ENCODE measurements at regions not wholly inside any gene's neighbourhood (a gene's known extent, or its start where the extent isn't known, plus 50 kb on each side); places are given as distances from the start of the nearest gene placed in this dataset.

DNA sequence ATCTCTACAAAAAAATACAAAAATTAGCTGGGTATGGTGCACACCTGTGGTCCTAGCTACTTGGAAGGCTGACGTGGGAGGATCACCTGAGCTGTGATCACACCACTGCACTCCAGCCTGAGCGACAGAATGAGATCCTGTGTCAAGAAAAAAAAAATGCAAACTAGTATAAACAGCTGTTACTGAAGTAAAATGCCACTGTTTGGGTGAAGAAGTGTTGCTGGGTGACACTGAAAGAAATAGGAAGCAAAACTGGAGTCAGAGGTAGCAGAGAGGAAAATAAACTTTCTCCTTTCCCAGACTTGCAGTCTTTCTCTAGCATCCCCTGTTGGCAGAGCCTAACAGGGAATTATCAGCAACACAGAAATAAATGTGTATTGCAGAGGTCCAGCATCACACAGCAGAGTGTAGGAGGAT lies 241.2 kb upstream of the PREP start:
- TF ChIP-seq, protein P1, sequence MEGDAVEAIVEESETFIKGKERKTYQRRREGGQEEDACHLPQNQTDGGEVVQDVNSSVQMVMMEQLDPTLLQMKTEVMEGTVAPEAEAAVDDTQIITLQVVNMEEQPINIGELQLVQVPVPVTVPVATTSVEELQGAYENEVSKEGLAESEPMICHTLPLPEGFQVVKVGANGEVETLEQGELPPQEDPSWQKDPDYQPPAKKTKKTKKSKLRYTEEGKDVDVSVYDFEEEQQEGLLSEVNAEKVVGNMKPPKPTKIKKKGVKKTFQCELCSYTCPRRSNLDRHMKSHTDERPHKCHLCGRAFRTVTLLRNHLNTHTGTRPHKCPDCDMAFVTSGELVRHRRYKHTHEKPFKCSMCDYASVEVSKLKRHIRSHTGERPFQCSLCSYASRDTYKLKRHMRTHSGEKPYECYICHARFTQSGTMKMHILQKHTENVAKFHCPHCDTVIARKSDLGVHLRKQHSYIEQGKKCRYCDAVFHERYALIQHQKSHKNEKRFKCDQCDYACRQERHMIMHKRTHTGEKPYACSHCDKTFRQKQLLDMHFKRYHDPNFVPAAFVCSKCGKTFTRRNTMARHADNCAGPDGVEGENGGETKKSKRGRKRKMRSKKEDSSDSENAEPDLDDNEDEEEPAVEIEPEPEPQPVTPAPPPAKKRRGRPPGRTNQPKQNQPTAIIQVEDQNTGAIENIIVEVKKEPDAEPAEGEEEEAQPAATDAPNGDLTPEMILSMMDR (IDR thresholded peaks at IDR 0.05), result no peak
- TF ChIP-seq POLR2A (IDR thresholded peaks at IDR 0.05), result no peak

Data from testis (tissue), 2 donors.